ENCODE measurements at regions not wholly inside any gene's neighbourhood (a gene's known extent, or its start where the extent isn't known, plus 50 kb on each side); places are given as distances from the start of the nearest gene placed in this dataset.

DNA sequence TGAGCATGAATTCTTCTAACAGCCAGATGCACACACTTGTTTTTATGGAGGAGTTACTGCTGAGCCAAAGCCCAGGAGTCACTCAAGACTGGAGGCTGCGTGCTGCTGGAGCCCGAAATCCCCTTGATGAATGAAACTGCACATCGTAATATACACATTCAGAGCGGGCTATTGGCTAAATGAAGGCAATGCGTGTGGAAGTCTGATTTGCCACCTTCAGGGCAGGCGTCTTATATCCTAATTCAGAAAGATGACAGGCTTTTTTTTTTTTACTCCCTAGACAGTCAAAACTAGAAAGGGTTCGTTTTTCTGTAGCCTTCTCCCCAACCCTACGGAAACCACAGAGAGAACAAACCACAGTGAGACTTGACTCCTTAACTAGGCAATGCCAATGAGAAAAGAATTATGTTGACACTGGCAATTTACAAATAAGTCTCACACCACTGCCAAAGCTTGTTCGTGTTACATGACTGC lies 227.2 kb upstream of the KLF14 start:
- H3K27me3 ChIP-seq = no peaks in the 10 kb centered on the region
- H3K4me1 ChIP-seq = peaks cover 45 to 70% (median 61%) of the 10 kb centered on the region in 4 donors
- H3K9me3 ChIP-seq = no peaks in the 10 kb centered on the region
- TF ChIP-seq EP300 (IDR thresholded peaks at IDR 0.05) (no peak), POLR2A (IDR thresholded peaks at IDR 0.05; ENCODE audit: low read depth) (no peak), CTCF (IDR thresholded peaks at IDR 0.05) (no peak), POLR2AphosphoS5 (IDR thresholded peaks at IDR 0.05) (no peak)
- 70% methylated on average over 9 of the region's 9 CpGs for WGBS
- H3K36me3 ChIP-seq = peaks cover 2 to 49% (median 24%) of the 10 kb centered on the region in 4 donors
- H3K27ac ChIP-seq (replicated peaks in 1 of 4) = peak overlapping the region in 1 of 4 donors; percentile 44
- intact Hi-C loops (cut with DNase I) = no loop called here
- H3K4me3 ChIP-seq = no peak overlapping the region
- no peak for DNase-seq (ENCODE audit: extremely low spot score)

DNA sequence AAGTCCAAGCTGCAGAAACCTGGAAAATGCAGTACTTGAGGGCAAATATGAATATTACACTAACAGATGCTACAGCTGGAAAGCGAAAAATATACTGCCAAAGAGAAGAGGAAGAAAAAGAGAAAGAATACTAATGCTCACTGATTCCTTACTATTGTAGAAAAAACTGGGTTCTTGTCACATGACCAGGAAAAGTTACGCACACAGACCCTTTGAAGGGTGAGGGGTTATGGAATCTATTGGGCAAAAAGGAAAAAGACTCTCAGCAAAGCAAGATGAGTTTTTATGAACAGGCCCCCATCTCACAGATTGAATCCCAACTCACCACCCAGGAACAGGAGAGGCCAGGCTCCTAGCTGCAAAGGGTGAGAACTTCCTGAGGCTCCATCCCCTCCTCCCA lies 228.1 kb upstream of the KLF14 start:
- Histone ChIP-seq H3K36me3 (peaks cover 10 to 54% (median 31%) of the 10 kb centered on the region in 4 donors), H3K4me1 (peaks cover 35 to 61% (median 51%) of the 10 kb centered on the region in 4 donors), H3K27ac (replicated peaks in 1 of 4) (no peak overlapping the region), H3K27me3 (no peaks in the 10 kb centered on the region), H3K4me3 (no peak overlapping the region), H3K9me3 (no peaks in the 10 kb centered on the region)
- no peak for DNase-seq (ENCODE audit: extremely low spot score)
- TF ChIP-seq EP300 (IDR thresholded peaks at IDR 0.05) (no peak), POLR2AphosphoS5 (IDR thresholded peaks at IDR 0.05) (no peak), CTCF (IDR thresholded peaks at IDR 0.05) (no peak), POLR2A (IDR thresholded peaks at IDR 0.05; ENCODE audit: low read depth) (no peak)
- intact Hi-C loops (cut with DNase I) = no loop called here
- WGBS = 95% methylated on average over 2 of the region's 2 CpGs

DNA sequence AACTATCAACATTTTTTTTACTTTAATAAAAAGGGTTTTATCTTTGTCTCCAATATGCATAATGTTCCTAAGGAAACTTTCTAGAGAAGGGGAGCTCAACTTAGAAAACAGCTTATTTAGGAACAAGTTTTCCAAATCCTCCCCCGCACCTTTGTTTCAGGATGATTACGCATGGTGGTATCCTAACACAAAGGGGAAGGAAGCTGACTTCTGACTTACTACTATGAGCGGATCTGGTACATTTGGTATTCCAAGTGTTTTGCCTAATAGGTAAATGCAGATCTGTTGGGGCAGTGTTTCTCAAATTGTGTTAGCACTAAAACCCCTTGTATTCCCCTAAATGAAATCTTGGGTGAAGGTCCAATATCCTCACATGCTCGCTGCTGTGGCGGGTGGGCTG lies 229.3 kb upstream of the KLF14 start:
- WGBS = 90% methylated on average over 5 of the region's 5 CpGs
- no peaks in the 10 kb centered on the region for H3K9me3 ChIP-seq

DNA sequence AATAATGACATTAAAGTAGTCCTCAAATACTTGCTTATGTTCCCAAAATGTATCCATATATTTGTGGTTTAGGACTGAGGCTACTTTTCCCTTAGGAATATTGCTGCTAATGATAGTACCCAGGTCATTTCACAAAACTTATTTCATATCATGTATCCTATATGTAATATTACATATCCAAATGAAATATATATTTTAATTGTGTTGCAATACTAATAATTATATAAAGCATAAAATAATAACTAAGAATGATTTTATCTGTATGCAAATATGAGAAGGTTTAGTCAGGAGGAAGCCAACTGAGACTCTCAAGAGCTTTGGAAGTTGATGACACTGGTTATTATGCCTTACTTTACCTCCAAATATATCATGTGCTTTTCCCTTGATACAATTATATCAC lies 231.5 kb upstream of the KLF14 start:
- Histone ChIP-seq H3K27ac (replicated peaks in 1 of 4) (no peak overlapping the region), H3K9me3 (no peaks in the 10 kb centered on the region), H3K4me3 (no peak overlapping the region), H3K27me3 (no peaks in the 10 kb centered on the region), H3K4me1 (peaks cover 30 to 67% (median 47%) of the 10 kb centered on the region in 4 donors), H3K36me3 (peaks cover 8 to 38% (median 21%) of the 10 kb centered on the region in 4 donors)
- intact Hi-C loops (cut with DNase I) = no loop called here
- DNase-seq (ENCODE audit: extremely low spot score) = no peak
- no peak for TF ChIP-seq POLR2AphosphoS5 (IDR thresholded peaks at IDR 0.05)
- TF ChIP-seq EP300 (IDR thresholded peaks at IDR 0.05) = no peak
- TF ChIP-seq POLR2A (IDR thresholded peaks at IDR 0.05; ENCODE audit: low read depth) = no peak

More for the DNA sequence above, 229.3 kb upstream of the KLF14 start:
- Histone ChIP-seq H3K36me3 (peaks cover 10 to 54% (median 29%) of the 10 kb centered on the region in 4 donors), H3K4me1 (peaks cover 34 to 64% (median 47%) of the 10 kb centered on the region in 4 donors), H3K27me3 (no peaks in the 10 kb centered on the region), H3K4me3 (no peak overlapping the region), H3K27ac (replicated peaks in 1 of 4) (no peak overlapping the region)
- no peak for DNase-seq (ENCODE audit: extremely low spot score)
- intact Hi-C loops (cut with DNase I) = no loop called here
- no peak for TF ChIP-seq POLR2AphosphoS5 (IDR thresholded peaks at IDR 0.05)
- TF ChIP-seq POLR2A (IDR thresholded peaks at IDR 0.05; ENCODE audit: low read depth) = no peak
- TF ChIP-seq EP300 (IDR thresholded peaks at IDR 0.05) = no peak
- no peak for TF ChIP-seq CTCF (IDR thresholded peaks at IDR 0.05)

DNA sequence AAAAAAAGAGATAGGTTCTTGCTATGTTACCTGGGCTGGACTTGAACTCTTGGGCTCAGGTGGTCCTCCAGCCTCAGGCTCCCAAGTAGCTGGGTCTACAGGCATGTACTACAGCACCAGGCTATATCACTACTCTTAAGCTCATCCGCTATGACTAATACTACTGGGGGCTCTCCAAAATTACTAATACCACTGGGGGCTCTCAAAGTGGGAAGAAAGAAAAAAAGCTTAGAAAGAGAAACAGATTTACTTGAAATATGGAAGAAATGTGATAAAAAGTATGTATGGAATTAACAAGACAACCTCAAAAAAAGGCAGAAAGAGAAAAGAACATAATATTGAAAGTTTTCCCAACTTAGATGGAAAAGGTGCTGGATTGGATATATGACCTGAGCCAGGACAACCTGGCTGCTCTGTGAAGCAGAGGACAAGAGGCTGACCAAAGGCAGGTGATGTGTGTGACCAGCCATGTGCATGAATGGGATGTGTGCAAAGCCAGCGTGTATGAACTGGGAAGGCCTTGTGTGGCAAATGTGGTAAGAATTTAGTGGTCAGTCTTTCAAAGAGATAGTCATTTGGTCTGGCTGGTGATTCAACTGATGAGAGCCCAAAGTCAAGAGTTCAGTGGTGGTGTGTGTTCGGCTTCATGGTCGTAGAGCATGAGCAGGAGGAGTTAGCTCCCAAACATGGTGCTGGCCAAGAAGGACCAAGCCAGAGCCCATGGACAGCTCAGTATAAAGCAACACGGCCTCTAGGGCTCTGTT lies 232.4 kb upstream of the KLF14 start:
- H3K4me3 ChIP-seq = no peak overlapping the region
- no peaks in the 10 kb centered on the region for H3K9me3 ChIP-seq
- 89% methylated on average over 5 of the region's 5 CpGs for WGBS
- no peak for TF ChIP-seq POLR2A (IDR thresholded peaks at IDR 0.05; ENCODE audit: low read depth)
- TF ChIP-seq EP300 (IDR thresholded peaks at IDR 0.05) = no peak
- no peak for TF ChIP-seq POLR2AphosphoS5 (IDR thresholded peaks at IDR 0.05)
- TF ChIP-seq CTCF (IDR thresholded peaks at IDR 0.05) = no peak
- DNase-seq (ENCODE audit: extremely low spot score) = no peak
- intact Hi-C loops (cut with DNase I) = no loop called here
- H3K36me3 ChIP-seq = peaks cover 8 to 32% (median 20%) of the 10 kb centered on the region in 4 donors
- H3K4me1 ChIP-seq = peaks cover 30 to 67% (median 45%) of the 10 kb centered on the region in 4 donors
- H3K27ac ChIP-seq (replicated peaks in 1 of 4) = no peak overlapping the region
- no peaks in the 10 kb centered on the region for H3K27me3 ChIP-seq

All from esophagus muscularis mucosa (tissue), 4 donors.